Kidney epithelial cell (primary cell): ENCODE measurements at regions not wholly inside any gene's neighbourhood (a gene's known extent, or its start where the extent isn't known, plus 50 kb on each side); places are given as distances from the start of the nearest gene placed in this dataset.

Experiments used
- DNase-seq: peaks from one replicate; pipeline ENCODE4 v3.0.0-alpha.2; 2010; ENCODE audit warnings: low read depth
- H3K27me3 ChIP-seq: 2 replicates; pipeline ENCODE4 v1.6.0; 2011; ENCODE audit warnings: low read length; ENCODE audit not compliant: control insufficient read depth, insufficient read depth
- H3K36me3 ChIP-seq: 2 replicates; pipeline ENCODE4 v1.5.1; 2011; ENCODE audit warnings: low read length; ENCODE audit not compliant: control insufficient read depth, insufficient read depth
- H3K4me3 ChIP-seq: 2 replicates; pipeline ENCODE4 v1.5.1; 2011; ENCODE audit warnings: low read depth, mild to moderate bottlenecking, control low read depth, low read length
- CTCF ChIP-seq: IDR thresholded peaks from 2 replicates; pipeline ENCODE4 v1.5.1; 2011; ENCODE audit warnings: mild to moderate bottlenecking, moderate library complexity, low read length, control low read depth, inconsistent platforms; ENCODE audit not compliant: insufficient read depth, poor library complexity, severe bottlenecking

- H3K4me3 ChIP-seq, result no peak overlapping the region
Measured at GRCh38 chr9:117945286-117945685, 241.1 kb downstream of the TLR4 start.

GRCh38 chr9:117951127-117951526 lies 246.9 kb downstream of the TLR4 start:
- H3K27me3 ChIP-seq, result no peaks in the 10 kb centered on the region
- DNase-seq, result no peak
- no peak for TF ChIP-seq CTCF
- no peak overlapping the region for H3K4me3 ChIP-seq
- no peaks in the 10 kb centered on the region for H3K36me3 ChIP-seq

More at GRCh38 chr9:117945286-117945685, 241.1 kb downstream of the TLR4 start:
- no peak for TF ChIP-seq CTCF
- Histone ChIP-seq H3K36me3 (no peaks in the 10 kb centered on the region), H3K27me3 (no peaks in the 10 kb centered on the region)
- no peak for DNase-seq

- Histone ChIP-seq H3K36me3 (no peaks in the 10 kb centered on the region), H3K4me3 (no peak overlapping the region), H3K27me3 (no peaks in the 10 kb centered on the region)
- TF ChIP-seq CTCF, result no peak
- no peak for DNase-seq
Measured at GRCh38 chr9:117952581-117952980, 248.4 kb downstream of the TLR4 start.

- TF ChIP-seq CTCF, result no peak
- no peak for DNase-seq
- no peak overlapping the region for H3K4me3 ChIP-seq
Measured at GRCh38 chr9:117957267-117957666, 253.1 kb downstream of the TLR4 start.

GRCh38 chr9:117958726-117959125 lies 254.5 kb downstream of the TLR4 start:
- no peak for TF ChIP-seq CTCF
- Histone ChIP-seq H3K4me3 (no peak overlapping the region), H3K36me3 (no peaks in the 10 kb centered on the region), H3K27me3 (no peaks in the 10 kb centered on the region)
- DNase-seq, result no peak

More at GRCh38 chr9:117957267-117957666, 253.1 kb downstream of the TLR4 start:
- H3K36me3 ChIP-seq, result no peaks in the 10 kb centered on the region
- no peaks in the 10 kb centered on the region for H3K27me3 ChIP-seq

- H3K4me3 ChIP-seq, result no peak overlapping the region
- no peaks in the 10 kb centered on the region for H3K27me3 ChIP-seq
- DNase-seq, result no peak
- H3K36me3 ChIP-seq, result no peaks in the 10 kb centered on the region
- no peak for TF ChIP-seq CTCF
Measured at GRCh38 chr9:117963493-117964090, 259.4 kb downstream of the TLR4 start.
